Thyroid gland (tissue), 4 donors: ENCODE measurements at regions not wholly inside any gene's neighbourhood (a gene's known extent, or its start where the extent isn't known, plus 50 kb on each side); places are given as distances from the start of the nearest gene placed in this dataset.

ENCODE experiments used
- DNase-seq, 2 donors: peaks; one replicate each; pipeline ENCODE4 v3.0.0-alpha.2; 2019
- H3K27ac ChIP-seq, 3 donors: fragments of 200-600 bp; sonication (generic); 1 replicate in 2 of 3; 2 replicates in 1 of 3; pipeline ENCODE4 v1.5.1; 2016 to 2019; ENCODE audit warnings: mild to moderate bottlenecking in 1 of 3, moderate library complexity in 1 of 3
- H3K27me3 ChIP-seq: fragments of 200-600 bp; sonication (generic); one replicate; pipeline ENCODE4 v1.5.1; 2019
- H3K36me3 ChIP-seq, 2 donors: fragments of 200-600 bp; sonication (generic); one replicate each; pipeline ENCODE4 v1.5.1; 2016 to 2019
- H3K4me1 ChIP-seq, 2 donors: fragments of 200-600 bp; sonication (generic); one replicate each; pipeline ENCODE4 v1.5.1; 2017 to 2019
- H3K4me3 ChIP-seq, 3 donors: fragments of 200-600 bp; sonication (generic); replicated peaks in 1 of 3; 1 replicate in 2 of 3; 2 replicates in 1 of 3; pipeline ENCODE4 v1.5.1; 2016; ENCODE audit warnings: mild to moderate bottlenecking in 1 of 3
- H3K9me3 ChIP-seq: fragments of 200-600 bp; sonication (generic); one replicate; pipeline ENCODE4 v1.5.1; 2017
- POLR2A ChIP-seq, 2 donors: fragments of 450-650 bp; IDR thresholded peaks; one replicate each; pipeline ENCODE4 v1.6.1; 2017; ENCODE audit warnings: antibody characterized with exemption in 2 of 2, mild to moderate bottlenecking in 2 of 2, moderate library complexity in 1 of 2
- WGBS, 2 donors: methylation state at CpG; one replicate each; pipeline ENCODE4 v1.1.5; 2017; 5-methylcytosine and 5-hydroxymethylcytosine counted together
- intact Hi-C: fragments of 100-400 bp; cut with DNase I; formaldehyde crosslinking; loops from one replicate; pipeline ENCODE4 v1.15.1; 2023
- TF ChIP-seq, protein P1 (sequence below), 6 experiments: fragments of 200-600 bp in 3 of 6; fragments of 450-650 bp in 3 of 6; sonication (generic) in 3 of 6; IDR thresholded peaks; one replicate each; pipeline ENCODE4 v1.5.1; 2016 to 2019; ENCODE audit warnings: antibody characterized with exemption in 6 of 6, mild to moderate bottlenecking in 2 of 6, inconsistent platforms in 1 of 6, moderate library complexity in 1 of 6

- no peaks in the 10 kb centered on the region for H3K4me1 ChIP-seq
- TF ChIP-seq, protein P1, sequence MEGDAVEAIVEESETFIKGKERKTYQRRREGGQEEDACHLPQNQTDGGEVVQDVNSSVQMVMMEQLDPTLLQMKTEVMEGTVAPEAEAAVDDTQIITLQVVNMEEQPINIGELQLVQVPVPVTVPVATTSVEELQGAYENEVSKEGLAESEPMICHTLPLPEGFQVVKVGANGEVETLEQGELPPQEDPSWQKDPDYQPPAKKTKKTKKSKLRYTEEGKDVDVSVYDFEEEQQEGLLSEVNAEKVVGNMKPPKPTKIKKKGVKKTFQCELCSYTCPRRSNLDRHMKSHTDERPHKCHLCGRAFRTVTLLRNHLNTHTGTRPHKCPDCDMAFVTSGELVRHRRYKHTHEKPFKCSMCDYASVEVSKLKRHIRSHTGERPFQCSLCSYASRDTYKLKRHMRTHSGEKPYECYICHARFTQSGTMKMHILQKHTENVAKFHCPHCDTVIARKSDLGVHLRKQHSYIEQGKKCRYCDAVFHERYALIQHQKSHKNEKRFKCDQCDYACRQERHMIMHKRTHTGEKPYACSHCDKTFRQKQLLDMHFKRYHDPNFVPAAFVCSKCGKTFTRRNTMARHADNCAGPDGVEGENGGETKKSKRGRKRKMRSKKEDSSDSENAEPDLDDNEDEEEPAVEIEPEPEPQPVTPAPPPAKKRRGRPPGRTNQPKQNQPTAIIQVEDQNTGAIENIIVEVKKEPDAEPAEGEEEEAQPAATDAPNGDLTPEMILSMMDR (IDR thresholded peaks at IDR 0.05): no peak
- TF ChIP-seq POLR2A (IDR thresholded peaks at IDR 0.05): no peak
- no peaks in the 10 kb centered on the region for H3K9me3 ChIP-seq
- H3K27ac ChIP-seq: no peak overlapping the region
- H3K27me3 ChIP-seq: no peaks in the 10 kb centered on the region
- DNase-seq: no peak
- H3K36me3 ChIP-seq: no peaks in the 10 kb centered on the region
- no peak overlapping the region for H3K4me3 ChIP-seq
- WGBS, 2 donors: 92 to 94% methylated on average over 6 of the region's 6 CpGs
- intact Hi-C loops: no loop called here
Measured at GRCh38 chr6:155959898-155960495, 504.4 kb upstream of the NOX3 start.

GRCh38 chr6:155958550-155958949, 502.9 kb upstream of the NOX3 start:
- TF ChIP-seq, protein P1 (IDR thresholded peaks at IDR 0.05): no peak
- no peak for TF ChIP-seq POLR2A (IDR thresholded peaks at IDR 0.05)
- intact Hi-C loops: no loop called here
- H3K9me3 ChIP-seq: no peaks in the 10 kb centered on the region

DNA sequence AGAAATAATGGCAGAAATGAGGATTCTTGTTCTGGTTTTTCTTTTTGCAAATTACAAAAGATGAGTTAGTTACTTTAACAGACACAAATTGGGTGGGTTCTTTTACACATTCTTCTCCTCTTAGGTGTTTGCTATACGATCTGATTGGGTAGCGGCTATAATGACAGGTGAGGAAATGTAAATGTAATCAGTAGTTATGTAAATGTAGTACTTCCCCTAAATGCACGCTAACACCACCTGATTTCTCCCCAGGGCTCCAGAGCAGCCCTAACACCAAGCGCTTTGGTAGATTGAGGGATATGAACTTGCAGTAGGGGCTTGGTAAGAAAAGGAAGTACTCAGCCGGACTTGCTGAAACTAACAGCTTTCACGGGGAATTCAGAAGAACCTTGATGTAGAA, 499.4 kb upstream of the NOX3 start:
- Histone ChIP-seq H3K27ac (no peak overlapping the region), H3K4me3 (no peak overlapping the region), H3K36me3 (no peaks in the 10 kb centered on the region), H3K27me3 (no peaks in the 10 kb centered on the region), H3K9me3 (no peaks in the 10 kb centered on the region), H3K4me1 (no peaks in the 10 kb centered on the region)
- no peak for DNase-seq
- no peak for TF ChIP-seq POLR2A (IDR thresholded peaks at IDR 0.05)
- TF ChIP-seq, protein P1 (IDR thresholded peaks at IDR 0.05): no peak
- WGBS, 2 donors: 81% methylated on average over 6 of the region's 6 CpGs
- intact Hi-C loops: no loop called here

More at GRCh38 chr6:155958550-155958949, 502.9 kb upstream of the NOX3 start:
- Histone ChIP-seq H3K27ac (no peak overlapping the region), H3K4me3 (no peak overlapping the region), H3K27me3 (no peaks in the 10 kb centered on the region), H3K4me1 (no peaks in the 10 kb centered on the region), H3K36me3 (no peaks in the 10 kb centered on the region)
- peak; percentile 6 to 16 for DNase-seq
- WGBS, 2 donors: 74 to 80% methylated on average over 2 of the region's 2 CpGs

GRCh38 chr6:155954149-155954548, 498.5 kb upstream of the NOX3 start:
- intact Hi-C loops: no loop called here
- DNase-seq: no peak
- Histone ChIP-seq H3K27ac (no peak overlapping the region), H3K36me3 (no peaks in the 10 kb centered on the region), H3K9me3 (no peaks in the 10 kb centered on the region), H3K4me1 (no peaks in the 10 kb centered on the region), H3K4me3 (no peak overlapping the region), H3K27me3 (no peaks in the 10 kb centered on the region)
- no peak for TF ChIP-seq POLR2A (IDR thresholded peaks at IDR 0.05)
- TF ChIP-seq, protein P1 (IDR thresholded peaks at IDR 0.05): no peak
- 92 to 93% methylated on average over 7 of the region's 7 CpGs for WGBS, 2 donors

DNA sequence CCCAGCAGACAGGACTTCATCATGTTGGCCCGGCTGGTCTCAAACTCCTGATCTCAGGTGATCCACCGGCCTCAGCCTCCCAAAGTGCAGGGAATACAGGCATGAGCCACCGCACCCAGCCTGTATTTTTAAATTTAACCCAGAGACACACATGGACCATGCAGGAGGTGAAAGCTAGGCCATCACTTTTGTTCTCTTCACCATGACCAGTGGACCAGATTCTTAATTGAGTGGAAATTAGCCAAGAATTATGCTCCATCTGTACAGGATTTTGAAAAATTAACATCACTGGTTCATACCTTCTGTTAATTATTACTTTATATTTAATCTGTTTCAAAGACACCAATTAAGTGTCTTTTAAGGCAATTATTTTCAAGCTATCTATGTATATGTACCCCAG, 493.6 kb upstream of the NOX3 start:
- no peak for TF ChIP-seq POLR2A (IDR thresholded peaks at IDR 0.05)
- TF ChIP-seq, protein P1 (IDR thresholded peaks at IDR 0.05): no peak
- Histone ChIP-seq H3K27me3 (no peaks in the 10 kb centered on the region), H3K27ac (no peak overlapping the region), H3K4me1 (no peaks in the 10 kb centered on the region), H3K4me3 (no peak overlapping the region), H3K36me3 (no peaks in the 10 kb centered on the region), H3K9me3 (no peaks in the 10 kb centered on the region)
- DNase-seq: no peak
- intact Hi-C loops: no loop called here
- 92 to 100% methylated on average over 3 of the region's 3 CpGs for WGBS, 2 donors
